OCI-LY7 (cell line): ENCODE measurements at regions not wholly inside any gene's neighbourhood (a gene's known extent, or its start where the extent isn't known, plus 50 kb on each side); places are given as distances from the start of the nearest gene placed in this dataset.

ENCODE experiments used
- BruUV-seq: library from RNA; stranded (reverse); fragments of 400-500 nt; replicated peaks from 2 replicates; lab custom pipeline; 2021; lab: Mats Ljungman, UMichigan
- CTCF ChIA-PET: fragments of 300-600 bp; sonication (Branson Sonifier 250); formaldehyde crosslinking; loops from one replicate; lab custom pipeline; 2022; ENCODE audit warnings: antibody characterized with exemption; ENCODE audit not compliant: unreplicated experiment; lab: Charles Lee
- POLR2A ChIA-PET: fragments of 300-600 bp; sonication (Branson Sonifier 250); formaldehyde crosslinking; loops from one replicate; lab custom pipeline; 2022; ENCODE audit warnings: antibody characterized with exemption; lab: Charles Lee
- DNase-seq: peaks from one replicate; pipeline ENCODE4 v3.0.0-alpha.2; 2015; ENCODE audit warnings: low spot score
- H2AFZ ChIP-seq: fragments of 200-600 bp; sonication (generic), shearing (Covaris generic); 2 replicates; pipeline ENCODE4 v1.6.1; 2014; ENCODE audit warnings: mild to moderate bottlenecking, antibody characterized with exemption, low read length, moderate library complexity
- H3K27ac ChIP-seq: fragments of 200-600 bp; sonication (generic); 2 replicates; pipeline ENCODE4 v1.5.1; 2014; ENCODE audit warnings: mixed run types, low read depth, mild to moderate bottlenecking, moderate library complexity, low read length, inconsistent platforms; ENCODE audit not compliant: poor library complexity, severe bottlenecking
- H3K36me3 ChIP-seq: fragments of 200-600 bp; sonication (generic); 2 replicates; pipeline ENCODE4 v1.6.1; 2014; ENCODE audit warnings: mild to moderate bottlenecking, antibody characterized with exemption, low read length, moderate library complexity, mixed read lengths; ENCODE audit not compliant: insufficient read depth
- H3K4me1 ChIP-seq: fragments of 200-600 bp; sonication (generic); 2 replicates; pipeline ENCODE4 v1.5.1; 2014; ENCODE audit warnings: mild to moderate bottlenecking, low read length; ENCODE audit not compliant: insufficient read depth, poor library complexity, severe bottlenecking
- H3K4me2 ChIP-seq: fragments of 200-600 bp; sonication (generic); 2 replicates; pipeline ENCODE4 v1.6.1; 2014; ENCODE audit warnings: mild to moderate bottlenecking, low read length
- H3K4me3 ChIP-seq: fragments of 200-600 bp; sonication (generic); 2 replicates; pipeline ENCODE4 v1.5.1; 2014; ENCODE audit warnings: mild to moderate bottlenecking, low read depth, low read length; ENCODE audit not compliant: poor library complexity, severe bottlenecking
- H3K79me2 ChIP-seq: fragments of 200-600 bp; sonication (generic); 2 replicates; pipeline ENCODE4 v1.6.1; 2016; ENCODE audit warnings: low read depth, mild to moderate bottlenecking, low read length, moderate library complexity, mixed read lengths; ENCODE audit not compliant: insufficient read depth
- H3K9me2 ChIP-seq: fragments of 200-600 bp; sonication (generic); 2 replicates; pipeline ENCODE4 v1.6.1; 2016; ENCODE audit warnings: mild to moderate bottlenecking, low read length, mixed read lengths; ENCODE audit not compliant: insufficient read depth
- H3K9me3 ChIP-seq: fragments of 200-600 bp; sonication (generic); 2 replicates; pipeline ENCODE4 v1.6.1; 2014; ENCODE audit warnings: mild to moderate bottlenecking, mixed run types, low read length, mixed read lengths
- H4K20me1 ChIP-seq: fragments of 200-600 bp; sonication (generic); 2 replicates; pipeline ENCODE4 v1.6.1; 2014; ENCODE audit warnings: mild to moderate bottlenecking, antibody characterized with exemption, low read length, moderate library complexity, mixed read lengths; ENCODE audit not compliant: insufficient read depth
- EZH2phosphoT487 ChIP-seq: fragments of 200-600 bp; sonication (generic); IDR thresholded peaks from 2 replicates; pipeline ENCODE4 v1.6.1; 2018; ENCODE audit warnings: low read depth, borderline replicate concordance, mild to moderate bottlenecking, mixed run types, antibody characterized with exemption, low read length, moderate library complexity, mixed read lengths
- intact Hi-C: fragments of 100-400 bp; cut with micrococcal nuclease; formaldehyde crosslinking; loops from one replicate; pipeline ENCODE4 v1.10.0; 2022; ENCODE audit not compliant: unreplicated experiment
- TF ChIP-seq, protein P1 (sequence below): fragments of 200-600 bp; sonication (generic); conservative IDR thresholded peaks from 2 replicates; pipeline ENCODE4 v1.5.1; 2014; ENCODE audit warnings: mild to moderate bottlenecking, antibody characterized with exemption, low read length, moderate library complexity, mixed read lengths

DNA sequence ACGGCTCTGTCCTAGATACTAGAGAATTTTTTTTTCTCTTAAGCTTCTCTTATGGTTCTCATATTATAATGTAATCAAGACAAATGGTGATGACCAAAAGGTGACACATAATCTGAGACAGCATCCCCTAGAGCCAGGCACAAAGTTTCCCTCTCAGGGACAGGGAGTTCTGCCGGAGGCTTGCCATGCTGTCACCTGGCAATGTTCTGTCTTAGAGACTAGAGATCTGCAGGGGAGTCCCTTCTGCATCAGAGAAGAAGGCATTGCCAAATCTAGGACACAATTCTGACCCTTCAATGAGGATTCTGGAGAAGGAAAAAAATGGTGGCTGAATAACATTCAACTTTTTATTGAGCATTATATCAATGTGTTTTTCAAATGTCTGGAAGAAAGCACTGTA, 261.2 kb upstream of the TRPC7 start:
- TF ChIP-seq EZH2phosphoT487 = no peak
- TF ChIP-seq, protein P1, sequence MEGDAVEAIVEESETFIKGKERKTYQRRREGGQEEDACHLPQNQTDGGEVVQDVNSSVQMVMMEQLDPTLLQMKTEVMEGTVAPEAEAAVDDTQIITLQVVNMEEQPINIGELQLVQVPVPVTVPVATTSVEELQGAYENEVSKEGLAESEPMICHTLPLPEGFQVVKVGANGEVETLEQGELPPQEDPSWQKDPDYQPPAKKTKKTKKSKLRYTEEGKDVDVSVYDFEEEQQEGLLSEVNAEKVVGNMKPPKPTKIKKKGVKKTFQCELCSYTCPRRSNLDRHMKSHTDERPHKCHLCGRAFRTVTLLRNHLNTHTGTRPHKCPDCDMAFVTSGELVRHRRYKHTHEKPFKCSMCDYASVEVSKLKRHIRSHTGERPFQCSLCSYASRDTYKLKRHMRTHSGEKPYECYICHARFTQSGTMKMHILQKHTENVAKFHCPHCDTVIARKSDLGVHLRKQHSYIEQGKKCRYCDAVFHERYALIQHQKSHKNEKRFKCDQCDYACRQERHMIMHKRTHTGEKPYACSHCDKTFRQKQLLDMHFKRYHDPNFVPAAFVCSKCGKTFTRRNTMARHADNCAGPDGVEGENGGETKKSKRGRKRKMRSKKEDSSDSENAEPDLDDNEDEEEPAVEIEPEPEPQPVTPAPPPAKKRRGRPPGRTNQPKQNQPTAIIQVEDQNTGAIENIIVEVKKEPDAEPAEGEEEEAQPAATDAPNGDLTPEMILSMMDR = no peak
- H3K36me3 ChIP-seq = no peaks in the 10 kb centered on the region

DNA sequence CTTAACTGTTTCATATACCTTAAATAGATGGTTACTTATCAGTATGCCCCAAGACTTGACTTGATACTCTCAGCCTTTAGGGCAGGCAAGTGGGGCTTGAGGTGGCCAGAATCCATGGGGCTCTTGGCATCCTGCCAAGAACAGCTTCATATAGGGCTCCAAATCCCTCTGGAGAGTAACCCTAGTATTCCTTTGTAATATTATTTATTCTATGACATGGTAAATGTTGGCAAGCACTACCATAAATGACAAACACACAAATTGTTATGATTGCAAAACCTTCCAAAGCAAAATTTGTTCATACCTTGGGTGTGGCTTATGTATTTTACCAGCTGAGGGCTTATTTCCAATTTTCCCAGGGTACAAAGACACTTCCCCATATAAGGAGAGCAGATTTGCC, 257.4 kb upstream of the TRPC7 start:
- H2AFZ ChIP-seq = no peak overlapping the region
- H3K27ac ChIP-seq = no peak overlapping the region
- no peak overlapping the region for H3K4me2 ChIP-seq
- no TSS peak for BruUV-seq
- intact Hi-C loops = no loop called here
- no peak for DNase-seq
- no peaks in the 10 kb centered on the region for H4K20me1 ChIP-seq
- H3K79me2 ChIP-seq = no peaks in the 10 kb centered on the region
- TF ChIP-seq, protein P1 = no peak
- no peak for TF ChIP-seq EZH2phosphoT487
- H3K4me1 ChIP-seq = no peaks in the 10 kb centered on the region
- H3K9me3 ChIP-seq = no peaks in the 10 kb centered on the region
- H3K36me3 ChIP-seq = no peaks in the 10 kb centered on the region
- ChIA-PET POLR2A (interaction anchor here (1.4 kb wide), 1 partner anchor 11 kb away, joined by 3 read pairs; no protein-coding TSS in a partner anchor), CTCF (no interaction called here)
- no peaks in the 10 kb centered on the region for H3K9me2 ChIP-seq
- no peak overlapping the region for H3K4me3 ChIP-seq

More for the DNA sequence above, 261.2 kb upstream of the TRPC7 start:
- Histone ChIP-seq H4K20me1 (no peaks in the 10 kb centered on the region), H3K27ac (no peak overlapping the region), H3K4me3 (no peak overlapping the region), H3K4me1 (no peaks in the 10 kb centered on the region), H3K79me2 (no peaks in the 10 kb centered on the region), H3K9me3 (no peaks in the 10 kb centered on the region), H3K9me2 (no peaks in the 10 kb centered on the region), H3K4me2 (no peak overlapping the region), H2AFZ (no peak overlapping the region)
- no peak for DNase-seq
- intact Hi-C loops = no loop called here
- CTCF ChIA-PET = no interaction called here
- POLR2A ChIA-PET = no interaction called here
- no TSS peak for BruUV-seq

DNA sequence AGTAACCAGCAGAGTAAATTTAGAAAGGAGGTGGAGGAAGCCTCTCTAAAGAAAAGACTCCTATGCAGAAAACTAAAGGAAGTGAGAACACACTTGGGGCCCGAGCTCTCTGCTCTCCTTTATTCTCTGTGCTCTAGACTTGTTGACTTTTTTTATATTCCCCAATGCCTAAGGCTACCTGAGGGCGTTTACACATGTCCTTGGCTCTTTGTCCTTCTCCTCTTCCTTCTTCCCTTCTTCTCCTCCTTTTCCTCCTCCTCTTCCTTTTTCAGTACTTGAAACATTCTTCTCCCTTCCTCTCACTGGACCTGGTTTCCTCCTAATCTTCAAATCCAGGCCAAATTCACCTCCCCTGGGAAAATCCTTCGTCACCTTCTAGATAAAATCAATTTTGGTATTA, 256.4 kb upstream of the TRPC7 start:
- Histone ChIP-seq H3K4me2 (no peak overlapping the region), H3K79me2 (no peaks in the 10 kb centered on the region), H3K4me1 (no peaks in the 10 kb centered on the region), H3K9me3 (no peaks in the 10 kb centered on the region), H3K9me2 (no peaks in the 10 kb centered on the region), H2AFZ (no peak overlapping the region), H3K4me3 (no peak overlapping the region), H3K27ac (no peak overlapping the region), H3K36me3 (no peaks in the 10 kb centered on the region), H4K20me1 (no peaks in the 10 kb centered on the region)
- BruUV-seq = no TSS peak
- POLR2A ChIA-PET = interaction anchor here (1.4 kb wide), 1 partner anchor 12 kb away, joined by 3 read pairs; no protein-coding TSS in a partner anchor
- no peak for TF ChIP-seq EZH2phosphoT487
- TF ChIP-seq, protein P1 = no peak
- DNase-seq = no peak
- intact Hi-C loops = no loop called here
- CTCF ChIA-PET = no interaction called here
